ENCODE measurements at regions not wholly inside any gene's neighbourhood (a gene's known extent, or its start where the extent isn't known, plus 50 kb on each side); places are given as distances from the start of the nearest gene placed in this dataset.

DNA sequence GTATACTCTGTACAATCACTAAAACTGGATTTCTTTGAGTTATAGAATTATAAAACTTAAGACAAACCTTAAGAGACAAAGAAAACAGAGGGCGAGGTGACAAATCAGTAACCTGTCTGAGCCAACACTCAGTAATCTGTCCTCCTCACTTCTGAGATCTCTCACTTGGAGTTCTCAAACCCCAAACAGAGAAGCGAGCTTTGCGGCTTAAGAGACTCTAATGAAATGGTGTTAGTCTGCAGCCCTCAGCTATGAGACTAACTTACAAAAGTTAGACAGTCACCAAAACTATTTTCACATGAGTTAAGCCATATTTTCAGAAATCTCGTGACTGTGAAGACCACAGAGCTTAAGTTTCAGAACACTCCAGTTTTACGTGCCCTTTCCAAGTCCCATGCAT, 140.6 kb downstream of the TMX3 start:
- Histone ChIP-seq H3K79me2 (ENCODE audit: low read length) (no peaks in the 10 kb centered on the region), H3K36me3 (replicated peaks; ENCODE audit: low read depth, low read length) (no peaks in the 10 kb centered on the region), H3K27ac (ENCODE audit: low read length) (no peak overlapping the region), H3K4me1 (ENCODE audit: low read length) (no peaks in the 10 kb centered on the region), H4K20me1 (ENCODE audit: insufficient read depth, low read length) (no peaks in the 10 kb centered on the region), H3K4me3 (ENCODE audit: low read length) (no peak overlapping the region), H3K9me3 (ENCODE audit: insufficient read depth, low read length) (no peaks in the 10 kb centered on the region), H3K4me2 (ENCODE audit: low read length) (no peak overlapping the region), H2AFZ (ENCODE audit: low read depth, low read length) (no peak overlapping the region), H3K27me3 (ENCODE audit: low read depth, low read length) (no peaks in the 10 kb centered on the region), H3K9ac (ENCODE audit: low read length) (no peak overlapping the region)
- TF ChIP-seq CTCF (IDR thresholded peaks at IDR 0.05; ENCODE audit: low read depth, low read length) (no peak), EZH2phosphoT487 (IDR thresholded peaks at IDR 0.05; ENCODE audit: low read depth) (no peak)

DNA sequence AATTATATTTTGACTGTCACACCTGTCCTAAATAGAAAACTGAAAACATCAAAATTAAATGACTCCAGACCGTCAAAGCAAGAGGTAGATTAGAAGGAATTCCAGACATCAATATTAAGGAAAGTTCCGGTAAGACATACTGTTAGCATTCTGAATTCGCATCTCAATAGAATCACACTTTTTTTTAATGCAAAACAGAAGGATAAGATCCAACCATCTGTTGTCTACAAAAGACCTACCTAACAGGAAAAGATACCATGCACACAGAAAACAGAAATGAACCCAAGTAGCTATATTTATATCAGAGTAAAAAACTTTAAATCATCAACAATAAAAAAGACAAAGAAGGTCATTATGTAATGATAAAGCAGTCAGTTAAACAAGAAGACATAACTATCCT, 145.0 kb downstream of the TMX3 start:
- no peak for TF ChIP-seq CTCF (IDR thresholded peaks at IDR 0.05; ENCODE audit: low read depth, low read length)
- no peak for TF ChIP-seq EZH2phosphoT487 (IDR thresholded peaks at IDR 0.05; ENCODE audit: low read depth)
- Histone ChIP-seq H4K20me1 (ENCODE audit: insufficient read depth, low read length) (no peaks in the 10 kb centered on the region), H3K4me1 (ENCODE audit: low read length) (no peaks in the 10 kb centered on the region), H2AFZ (ENCODE audit: low read depth, low read length) (no peak overlapping the region), H3K4me3 (ENCODE audit: low read length) (no peak overlapping the region), H3K4me2 (ENCODE audit: low read length) (no peak overlapping the region), H3K79me2 (ENCODE audit: low read length) (no peaks in the 10 kb centered on the region), H3K9me3 (ENCODE audit: insufficient read depth, low read length) (no peaks in the 10 kb centered on the region), H3K36me3 (replicated peaks; ENCODE audit: low read depth, low read length) (no peaks in the 10 kb centered on the region), H3K27ac (ENCODE audit: low read length) (no peak overlapping the region), H3K27me3 (ENCODE audit: low read depth, low read length) (no peaks in the 10 kb centered on the region), H3K9ac (ENCODE audit: low read length) (no peak overlapping the region)

DNA sequence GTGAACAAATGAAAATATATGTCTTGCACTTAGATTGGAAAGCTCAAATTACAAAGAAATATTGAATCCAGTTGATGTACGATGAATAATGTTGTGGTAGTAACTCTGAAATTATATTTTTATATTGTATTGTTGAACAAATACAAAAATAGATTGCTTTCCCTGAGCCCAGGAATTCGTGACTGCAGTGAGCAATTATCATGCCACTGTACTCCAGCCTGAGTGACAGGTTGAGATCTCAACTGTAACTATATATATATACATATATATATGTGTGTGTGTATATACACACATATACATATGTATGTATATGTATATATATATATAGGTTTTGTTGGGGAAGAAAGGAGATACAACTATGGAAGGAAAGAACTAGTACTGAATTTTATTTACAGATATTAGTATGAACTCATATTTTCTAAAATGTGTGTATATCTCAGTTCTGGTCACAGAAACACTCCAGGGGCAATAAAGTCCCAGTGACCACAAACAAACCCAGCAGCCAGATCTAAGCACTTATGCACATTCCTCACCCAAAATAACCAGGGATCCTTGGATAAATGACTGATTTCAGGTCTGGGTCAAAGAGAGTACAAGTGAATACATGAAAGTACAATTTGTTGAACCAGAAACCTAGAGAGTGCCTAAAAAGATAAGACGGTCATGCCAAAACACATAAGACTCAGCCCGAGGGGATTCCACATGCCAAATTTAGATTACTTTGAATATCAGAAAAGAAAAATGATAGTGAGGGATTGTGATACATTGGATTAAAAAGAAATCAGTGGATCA, 146.3 kb downstream of the TMX3 start:
- Histone ChIP-seq H3K4me1 (ENCODE audit: low read length) (no peaks in the 10 kb centered on the region), H3K27ac (ENCODE audit: low read length) (no peak overlapping the region), H3K9ac (ENCODE audit: low read length) (no peak overlapping the region), H3K4me2 (ENCODE audit: low read length) (no peak overlapping the region), H3K36me3 (replicated peaks; ENCODE audit: low read depth, low read length) (no peaks in the 10 kb centered on the region), H3K9me3 (ENCODE audit: insufficient read depth, low read length) (no peaks in the 10 kb centered on the region), H2AFZ (ENCODE audit: low read depth, low read length) (no peak overlapping the region), H4K20me1 (ENCODE audit: insufficient read depth, low read length) (no peaks in the 10 kb centered on the region), H3K4me3 (ENCODE audit: low read length) (no peak overlapping the region), H3K27me3 (ENCODE audit: low read depth, low read length) (no peaks in the 10 kb centered on the region), H3K79me2 (ENCODE audit: low read length) (no peaks in the 10 kb centered on the region)
- TF ChIP-seq EZH2phosphoT487 (IDR thresholded peaks at IDR 0.05; ENCODE audit: low read depth), result no peak
- TF ChIP-seq CTCF (IDR thresholded peaks at IDR 0.05; ENCODE audit: low read depth, low read length), result no peak

DNA sequence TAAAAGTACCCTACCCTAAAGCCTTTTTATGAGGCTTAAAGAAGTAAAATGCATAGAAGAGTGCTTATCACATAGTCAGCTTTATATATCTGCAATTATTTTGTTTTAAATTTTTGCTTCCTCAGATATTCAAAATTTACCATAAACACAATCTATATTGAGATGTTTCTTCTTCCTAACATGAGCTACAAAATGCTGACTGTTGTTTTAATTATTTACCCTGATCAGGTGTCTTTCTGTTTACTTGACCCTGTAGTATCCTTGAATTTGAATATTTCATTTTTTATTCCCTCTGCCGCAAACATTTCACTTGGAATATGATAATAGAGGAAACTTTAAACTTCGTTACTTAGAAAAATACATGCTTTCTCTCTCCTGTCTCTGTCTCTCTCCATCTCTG, 147.9 kb downstream of the TMX3 start:
- no peak overlapping the region for H2AFZ ChIP-seq (ENCODE audit: low read depth, low read length)
- H3K9me3 ChIP-seq (ENCODE audit: insufficient read depth, low read length), result no peaks in the 10 kb centered on the region
- H3K36me3 ChIP-seq (replicated peaks; ENCODE audit: low read depth, low read length), result no peaks in the 10 kb centered on the region
- no peaks in the 10 kb centered on the region for H3K79me2 ChIP-seq (ENCODE audit: low read length)
- H3K4me3 ChIP-seq (ENCODE audit: low read length), result no peak overlapping the region
- H3K4me1 ChIP-seq (ENCODE audit: low read length), result no peaks in the 10 kb centered on the region
- no peak overlapping the region for H3K9ac ChIP-seq (ENCODE audit: low read length)
- no peak overlapping the region for H3K27ac ChIP-seq (ENCODE audit: low read length)
- TF ChIP-seq EZH2phosphoT487 (IDR thresholded peaks at IDR 0.05; ENCODE audit: low read depth) (no peak), CTCF (IDR thresholded peaks at IDR 0.05; ENCODE audit: low read depth, low read length) (no peak)
- no peaks in the 10 kb centered on the region for H4K20me1 ChIP-seq (ENCODE audit: insufficient read depth, low read length)
- H3K27me3 ChIP-seq (ENCODE audit: low read depth, low read length), result no peaks in the 10 kb centered on the region
- no peak overlapping the region for H3K4me2 ChIP-seq (ENCODE audit: low read length)

Measured in OCI-LY3 (cell line).